UCSD-AML1 (cell line): ENCODE measurements at regions not wholly inside any gene's neighbourhood (a gene's known extent, or its start where the extent isn't known, plus 50 kb on each side); places are given as distances from the start of the nearest gene placed in this dataset.

ENCODE experiments used
- DNase-seq: peaks from one replicate; lab custom pipeline; 2025; ENCODE audit not compliant: unreplicated experiment; lab: John Stamatoyannopoulos, UW

DNA sequence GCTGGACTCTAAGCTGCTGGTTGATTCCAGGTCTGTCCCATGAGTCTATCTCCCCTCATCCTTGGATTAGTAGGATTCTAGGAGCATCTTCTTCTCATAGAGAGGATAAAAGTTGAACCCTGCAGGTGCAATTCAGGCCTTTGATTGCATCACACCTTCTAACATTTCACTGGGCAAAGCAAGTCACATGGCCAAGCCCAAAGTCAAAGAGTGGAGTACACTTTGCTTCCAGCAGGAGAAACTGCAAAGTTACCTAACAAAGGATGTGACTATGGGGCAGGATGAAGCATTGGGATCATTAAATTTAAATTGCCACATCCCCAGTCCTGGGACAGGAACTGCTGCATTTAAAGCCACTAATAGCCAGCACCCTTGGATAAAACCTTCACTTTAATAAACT, 51.0 kb upstream of the EGFLAM start:
- no peak for DNase-seq

DNA sequence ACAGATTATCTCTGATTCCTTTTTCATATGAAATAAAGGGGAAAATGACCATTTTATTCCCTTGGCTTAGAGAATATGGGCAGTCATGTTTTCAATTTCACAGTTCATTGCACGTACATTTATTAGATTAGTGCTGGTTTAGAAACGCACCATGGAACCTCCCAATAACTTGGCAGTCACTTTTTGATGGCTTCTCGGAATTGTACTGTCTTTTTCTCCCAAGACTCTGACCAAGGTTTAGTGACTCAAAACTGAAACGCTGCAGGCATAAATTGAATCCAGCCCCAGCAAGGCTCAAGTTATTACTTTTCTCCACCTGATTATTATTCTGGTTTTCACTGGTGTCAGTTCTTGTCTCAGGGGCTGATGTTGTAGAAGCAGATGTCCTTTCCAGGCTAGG, 55.6 kb upstream of the EGFLAM start:
- DNase-seq = no peak

DNA sequence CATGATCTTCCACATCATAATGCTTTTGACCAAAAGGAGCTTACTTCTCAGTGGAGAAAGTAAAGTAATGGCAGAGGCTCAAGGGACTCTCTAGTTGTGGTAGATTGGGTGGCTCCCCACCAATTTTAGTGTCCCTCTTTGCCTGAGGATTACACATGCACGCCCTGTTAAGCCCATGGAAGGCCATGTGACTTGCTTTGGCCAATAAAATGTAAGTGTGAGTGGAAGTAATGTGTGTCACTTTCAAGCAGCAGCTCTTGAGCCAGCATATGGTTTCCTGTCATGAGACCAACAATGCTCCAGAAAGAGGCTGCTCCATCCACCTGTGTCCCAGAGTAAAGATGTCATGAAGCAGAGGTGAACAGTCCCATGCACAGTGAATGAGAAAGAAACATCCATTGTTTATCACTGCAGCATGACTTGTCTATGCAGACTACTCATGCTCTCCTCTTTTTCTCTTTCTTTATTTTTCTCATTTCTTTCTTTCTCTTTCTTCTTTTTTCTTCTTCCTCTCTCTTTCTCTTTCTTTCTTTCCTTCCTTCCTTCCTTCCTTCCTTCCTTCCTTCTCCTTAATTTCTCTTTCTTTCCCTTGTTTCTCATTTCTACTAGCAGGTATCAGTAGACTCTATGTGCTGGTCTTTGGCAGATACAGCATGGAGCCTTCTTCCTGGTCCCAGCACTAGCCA, 57.3 kb upstream of the EGFLAM start:
- DNase-seq = no peak

DNA sequence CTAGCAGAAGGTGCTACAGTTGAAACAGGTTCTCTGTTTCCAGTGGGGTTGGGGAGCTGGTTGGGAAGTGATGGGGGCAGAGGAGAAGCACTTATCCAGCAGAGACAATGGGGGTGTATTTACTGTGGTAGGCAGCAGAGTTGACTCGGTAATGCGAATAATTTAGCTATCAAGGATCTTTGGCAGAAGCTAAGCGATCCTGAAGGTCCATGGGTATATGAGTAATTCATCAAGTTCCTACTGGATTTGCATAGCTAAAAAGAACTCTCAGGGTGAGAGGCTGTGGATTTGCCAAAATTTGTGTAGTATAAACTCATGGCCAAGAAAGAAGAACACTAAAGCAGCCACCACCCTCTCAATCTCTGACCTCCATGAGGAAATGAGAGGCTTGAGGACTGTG, 61.2 kb upstream of the EGFLAM start:
- no peak for DNase-seq

DNA sequence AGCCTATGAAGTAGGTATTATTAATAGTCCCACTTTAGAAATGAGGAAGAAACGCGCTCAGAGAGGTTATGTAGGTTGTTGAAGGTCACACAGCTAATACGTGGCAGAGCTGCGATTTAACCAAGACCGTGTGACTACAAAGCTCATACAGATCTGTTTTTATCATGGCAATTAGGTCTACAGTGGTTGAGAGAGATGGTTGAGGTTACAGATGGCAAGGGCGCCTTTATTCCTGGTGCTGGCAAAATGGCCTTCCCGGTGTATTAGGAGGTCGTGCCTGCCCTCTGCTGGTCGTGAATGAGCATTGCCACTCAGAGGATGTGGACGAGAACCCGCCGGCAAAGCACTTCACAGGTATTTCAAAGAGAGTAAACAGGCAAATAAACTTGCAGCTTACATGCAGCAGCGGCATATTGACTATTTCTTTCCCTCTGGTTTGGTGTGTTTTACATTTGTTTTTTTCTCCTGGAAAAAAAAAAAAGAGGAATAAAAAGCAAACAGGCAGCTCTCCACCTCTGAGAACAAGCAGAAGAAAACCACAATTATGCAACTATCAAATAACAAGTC, 65.3 kb upstream of the EGFLAM start:
- DNase-seq = peak; percentile 54

DNA sequence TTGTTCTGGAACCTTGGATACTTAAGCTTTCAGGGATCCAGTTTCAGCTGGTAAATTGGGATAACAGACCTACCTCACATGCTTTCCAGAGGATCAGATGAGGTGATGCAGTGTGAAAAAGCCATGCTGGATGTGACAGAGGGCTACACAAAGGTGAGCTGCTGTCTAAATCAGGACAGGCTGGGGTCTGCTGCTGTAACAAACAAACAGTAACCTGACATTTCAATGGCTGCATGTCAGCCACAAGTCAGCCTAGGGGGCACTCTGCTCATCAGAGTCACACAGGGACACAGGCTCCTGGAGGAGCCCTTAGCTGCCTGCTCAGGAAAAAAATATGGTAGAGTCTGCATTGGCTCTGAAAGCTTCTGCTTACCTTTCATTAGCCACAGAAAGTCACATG, 66.7 kb upstream of the EGFLAM start:
- no peak for DNase-seq

DNA sequence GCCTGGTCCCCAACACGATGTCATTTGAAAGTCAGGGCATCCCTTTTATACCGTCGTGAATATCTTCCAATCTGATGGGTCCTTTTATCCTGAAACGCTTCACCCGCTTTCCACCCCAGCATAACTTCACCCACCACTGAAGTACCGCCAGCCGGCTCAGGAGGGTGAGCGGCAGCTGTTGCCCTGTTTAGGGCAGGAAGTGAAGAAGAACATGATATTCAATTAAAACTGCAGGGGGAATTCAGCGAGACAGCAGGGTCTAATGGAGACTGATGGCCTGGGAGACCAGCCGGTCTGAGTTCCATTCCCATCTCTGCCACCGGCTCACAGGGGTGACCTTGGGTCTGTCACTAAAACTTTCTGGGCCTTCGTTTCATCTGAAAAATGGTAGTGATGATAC, 68.2 kb upstream of the EGFLAM start:
- no peak for DNase-seq

DNA sequence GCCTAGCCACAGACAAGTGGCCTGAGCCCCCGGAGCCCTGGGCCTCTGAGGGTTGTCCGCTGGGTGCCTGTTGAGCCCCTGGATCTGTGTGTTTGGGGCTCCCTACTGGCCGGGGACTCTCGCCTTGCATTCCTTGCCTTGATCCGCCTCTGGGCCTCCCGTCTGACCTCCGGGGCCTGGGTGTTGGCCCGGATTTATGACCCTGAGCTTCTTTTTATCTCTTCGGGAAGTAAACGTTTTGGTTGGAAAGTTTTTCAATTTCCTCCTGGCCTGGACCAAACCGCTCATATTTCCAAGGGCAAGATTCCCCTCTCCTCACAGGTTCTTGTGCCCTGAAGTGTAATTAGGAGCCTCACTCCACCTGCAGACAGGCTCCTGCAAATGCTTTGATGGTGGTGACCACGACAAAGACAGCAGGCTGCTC, 69.3 kb upstream of the EGFLAM start:
- DNase-seq = no peak

DNA sequence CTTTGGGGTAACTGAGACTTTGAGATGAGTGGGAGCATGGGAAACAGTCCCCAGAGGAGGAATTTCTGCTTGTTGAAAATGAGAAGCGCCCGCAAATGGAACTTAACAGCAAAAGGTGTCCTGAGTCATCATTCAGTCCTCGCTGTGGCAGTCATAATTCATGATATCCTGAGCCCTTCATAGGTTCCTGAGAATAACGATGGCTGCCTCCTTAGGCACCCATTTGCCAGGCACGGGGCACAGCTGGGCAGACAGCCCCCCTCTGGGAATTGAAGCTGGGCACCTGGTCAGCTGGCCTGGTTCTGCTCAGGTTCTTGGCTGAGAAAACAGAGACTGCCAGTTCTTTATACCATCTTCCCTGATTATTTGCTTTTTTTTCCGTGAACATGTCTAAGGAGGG, 69.8 kb upstream of the EGFLAM start:
- no peak for DNase-seq

DNA sequence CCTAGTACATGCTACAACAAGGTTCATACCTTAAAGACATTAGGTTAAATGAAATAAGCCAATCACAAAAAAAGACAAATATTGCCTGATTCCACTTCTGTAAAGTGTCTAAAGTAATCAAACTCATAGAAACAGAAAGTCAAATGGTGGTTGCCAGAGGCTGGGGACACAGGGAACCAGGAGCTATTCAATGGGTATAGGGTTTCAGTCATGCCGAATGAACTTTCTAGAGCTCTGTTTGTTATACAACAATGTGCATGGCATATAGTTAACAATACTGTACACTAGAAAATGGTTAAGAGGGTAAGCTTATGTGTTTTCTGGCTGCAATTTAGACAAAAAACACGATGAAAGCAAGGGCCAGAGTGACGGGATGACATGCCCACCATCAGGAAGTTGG, 70.8 kb upstream of the EGFLAM start:
- DNase-seq = no peak

DNA sequence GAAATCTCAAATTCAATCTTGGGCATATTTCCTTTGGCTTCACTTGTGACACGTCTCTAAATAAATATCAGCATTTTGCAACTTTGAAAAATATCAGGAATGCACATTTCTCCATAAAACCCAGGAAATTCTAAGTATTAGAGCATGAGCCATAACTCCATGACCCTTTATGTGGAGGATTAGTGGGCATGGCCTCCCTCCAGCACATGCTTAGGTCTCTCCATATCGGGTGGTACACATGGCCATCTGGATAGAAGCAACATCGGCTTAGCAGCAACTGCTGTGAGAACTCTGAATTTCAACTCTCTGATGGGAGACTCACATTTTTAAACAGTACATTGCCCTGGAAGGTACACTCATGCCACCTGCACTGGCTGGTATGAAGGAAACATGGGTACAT, 73.7 kb upstream of the EGFLAM start:
- DNase-seq = no peak

DNA sequence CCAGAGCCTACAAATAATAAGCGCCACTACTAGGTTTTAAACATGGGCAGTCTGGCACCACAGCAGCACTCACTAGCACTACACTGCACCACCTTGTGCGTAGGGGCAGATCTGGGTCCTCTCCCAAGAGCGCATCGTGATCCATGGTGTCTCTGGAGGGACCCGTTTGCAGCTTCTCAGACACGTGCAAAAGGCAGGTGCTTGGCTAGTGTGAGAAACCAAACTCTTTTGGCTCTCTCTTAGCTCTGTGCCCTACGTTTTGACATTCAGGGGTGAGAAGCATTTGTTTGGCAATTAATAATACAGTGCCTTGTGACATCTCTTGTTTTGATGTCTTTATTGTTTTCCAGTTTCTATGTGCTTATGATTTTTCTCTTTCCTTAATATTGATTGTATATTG, 75.4 kb upstream of the EGFLAM start:
- no peak for DNase-seq

DNA sequence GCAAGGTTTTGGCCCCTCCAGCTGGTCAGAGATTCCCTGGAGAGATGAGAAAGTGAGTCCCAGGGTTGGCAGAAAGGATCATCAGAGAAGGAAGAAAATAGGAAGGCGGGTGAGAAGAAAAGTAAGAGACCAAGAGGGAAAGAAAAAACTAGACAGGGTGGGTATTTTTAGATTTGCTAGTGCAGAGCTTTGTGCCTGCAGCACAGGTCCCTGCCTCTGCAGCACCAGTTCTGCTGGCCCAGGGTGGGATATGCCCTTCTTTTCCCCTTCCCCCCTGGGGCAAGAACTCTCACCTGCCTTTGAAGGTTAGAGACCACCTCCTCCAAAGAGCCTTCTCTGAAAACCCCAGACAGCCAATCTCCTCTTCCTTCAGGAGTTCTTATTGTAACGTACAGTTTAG, 90.3 kb upstream of the EGFLAM start:
- no peak for DNase-seq

DNA sequence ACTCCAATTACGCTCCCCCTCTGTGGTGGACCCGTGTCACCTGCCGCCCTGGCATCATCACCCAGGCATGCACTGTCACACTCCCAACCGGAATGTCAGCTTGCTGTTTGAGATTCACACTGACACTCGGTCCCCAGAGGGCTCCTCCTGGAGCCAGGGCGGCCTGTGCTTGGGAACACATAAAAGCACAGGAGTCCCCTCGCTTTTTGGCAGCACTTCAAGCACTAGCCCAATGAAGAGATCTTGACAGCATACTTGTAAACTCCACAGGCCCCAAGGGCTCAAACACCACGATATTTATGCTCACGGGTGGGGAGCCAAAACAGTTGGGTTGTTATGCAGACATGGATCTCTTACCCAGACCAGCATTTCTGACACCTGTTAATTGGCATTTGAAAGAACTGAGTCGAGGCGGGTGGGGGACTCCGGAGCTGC, 90.8 kb upstream of the EGFLAM start:
- DNase-seq = no peak

DNA sequence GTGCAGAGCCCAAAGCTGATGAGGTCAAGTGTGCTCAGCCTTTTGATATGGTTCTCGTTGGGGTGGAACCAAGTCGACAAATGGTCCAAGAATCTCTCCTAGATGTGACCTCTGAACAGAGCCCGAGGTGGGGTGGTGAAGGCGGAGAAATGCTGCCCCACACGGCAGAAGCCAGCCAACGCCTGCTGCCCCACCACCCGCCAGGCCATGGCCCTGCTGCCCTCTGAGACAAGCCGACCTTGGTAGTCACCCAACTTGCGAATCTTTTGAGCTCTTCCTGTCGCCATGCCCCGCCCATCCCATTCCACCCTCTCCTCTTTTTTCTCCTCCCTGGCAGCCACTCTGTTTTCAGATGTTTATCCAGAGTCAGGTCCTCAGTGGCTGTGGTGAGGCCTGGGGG, 91.5 kb upstream of the EGFLAM start:
- no peak for DNase-seq

DNA sequence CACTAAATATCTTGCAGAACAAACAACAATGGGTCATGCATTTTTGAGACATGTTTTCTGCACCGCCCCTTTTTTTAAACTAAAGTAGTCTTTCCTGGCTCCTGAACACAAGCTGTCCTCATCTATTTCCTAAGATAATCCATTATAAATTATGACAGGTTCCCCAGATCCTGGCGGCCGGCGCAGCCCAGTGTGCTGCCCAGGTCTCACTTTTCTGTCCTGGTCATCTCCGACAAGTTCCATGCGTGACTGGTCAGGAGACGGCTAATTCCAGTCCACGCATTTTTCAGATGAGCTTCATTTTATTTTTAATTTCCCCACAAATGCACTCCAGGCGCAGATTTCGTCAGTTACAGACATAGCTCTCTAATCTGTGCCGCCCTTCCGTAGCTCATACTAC, 92.9 kb upstream of the EGFLAM start:
- DNase-seq = no peak

DNA sequence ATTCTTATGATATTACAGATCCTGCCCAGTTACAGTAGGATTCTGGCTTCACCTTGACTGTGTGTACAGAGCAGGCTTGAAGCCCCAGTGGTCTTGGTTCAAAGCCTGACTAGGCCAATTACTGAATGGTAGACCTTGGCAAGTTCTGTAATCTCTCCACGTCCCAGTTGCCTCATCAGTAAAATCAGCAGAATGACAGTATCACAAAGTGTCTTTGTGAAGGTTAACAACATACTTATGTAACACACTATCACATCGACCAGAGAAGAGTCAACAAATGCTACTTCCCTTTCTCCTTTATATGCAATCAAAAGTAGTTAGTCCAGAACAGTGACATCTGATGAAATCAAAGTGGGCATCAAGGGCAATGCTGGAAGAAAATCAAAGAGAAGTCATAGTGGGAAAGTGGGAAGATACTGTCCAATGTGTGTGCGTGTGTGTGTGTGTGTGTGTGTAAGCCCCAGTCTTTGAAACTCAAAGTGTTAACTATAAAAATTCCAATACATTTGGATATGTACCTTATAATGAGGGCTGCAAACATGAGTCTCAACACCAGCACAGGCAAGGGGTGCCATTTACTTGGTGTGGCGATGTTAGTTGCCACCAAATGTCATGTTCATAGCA, 93.5 kb upstream of the EGFLAM start:
- DNase-seq = no peak

DNA sequence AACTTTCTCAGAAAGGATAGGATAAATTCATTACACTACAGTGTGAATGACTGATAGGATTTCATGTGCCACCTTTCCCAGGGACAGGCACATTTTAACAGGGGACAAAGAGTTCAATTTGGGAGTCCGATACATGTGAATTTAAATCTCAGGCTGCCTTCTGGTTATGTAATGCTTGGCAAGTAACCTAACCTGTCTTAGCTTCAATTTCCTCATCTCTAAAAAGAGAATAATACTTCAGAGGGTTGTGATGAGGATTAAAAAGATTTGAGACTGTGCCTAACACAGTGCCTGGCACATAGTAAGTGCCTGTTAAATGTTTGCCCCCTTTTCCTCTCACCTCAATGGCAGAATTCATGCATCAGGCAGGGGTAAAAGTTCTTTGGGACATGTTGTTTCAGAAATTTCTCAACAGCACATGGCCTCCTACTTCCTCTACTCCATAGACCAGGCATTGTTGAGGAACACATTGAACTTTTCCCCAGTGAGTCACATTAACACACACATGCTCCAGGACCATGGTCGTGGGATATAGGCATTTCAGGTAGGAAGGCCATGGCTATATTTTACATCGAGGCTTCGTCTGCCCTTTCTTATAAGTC, 94.6 kb upstream of the EGFLAM start:
- DNase-seq = no peak

DNA sequence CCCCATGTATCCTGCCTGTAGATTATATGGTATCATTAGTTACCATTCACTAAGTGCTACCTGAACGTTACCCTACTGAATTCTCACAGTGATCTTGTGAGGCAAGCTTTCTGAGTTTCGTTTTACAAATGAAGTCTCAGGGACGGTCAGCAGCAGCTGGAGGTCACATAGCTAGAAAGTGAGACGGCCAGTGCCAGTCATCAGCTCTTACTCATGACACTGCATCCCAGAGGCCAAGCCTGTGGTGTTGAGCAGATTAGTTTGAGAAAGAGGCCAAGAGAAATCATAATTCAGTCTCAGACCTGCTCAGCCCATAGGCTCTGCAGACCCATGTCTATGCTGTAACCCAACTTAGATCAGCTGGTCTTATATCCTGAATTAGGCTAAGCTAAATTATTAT, 95.7 kb upstream of the EGFLAM start:
- no peak for DNase-seq

DNA sequence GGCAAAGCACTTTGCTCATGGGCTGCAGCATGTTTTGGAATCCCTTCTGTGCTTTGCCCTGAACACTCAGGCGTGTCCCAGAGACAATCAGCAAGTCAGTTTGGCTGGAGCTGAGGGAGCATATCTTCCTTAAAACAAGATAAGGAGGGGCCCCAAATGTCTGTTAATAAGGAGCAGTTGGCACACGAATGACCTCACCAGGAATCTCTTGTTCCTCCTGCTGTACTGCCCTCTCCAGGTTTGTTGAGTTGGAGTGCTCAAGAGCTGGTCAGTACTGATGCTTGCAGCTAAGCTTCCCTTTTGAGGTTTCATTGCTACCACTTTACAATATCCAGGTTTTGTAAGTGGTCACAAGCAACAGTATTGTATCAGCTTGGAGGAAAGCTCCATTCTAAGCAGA, 101.3 kb upstream of the EGFLAM start:
- no peak for DNase-seq

DNA sequence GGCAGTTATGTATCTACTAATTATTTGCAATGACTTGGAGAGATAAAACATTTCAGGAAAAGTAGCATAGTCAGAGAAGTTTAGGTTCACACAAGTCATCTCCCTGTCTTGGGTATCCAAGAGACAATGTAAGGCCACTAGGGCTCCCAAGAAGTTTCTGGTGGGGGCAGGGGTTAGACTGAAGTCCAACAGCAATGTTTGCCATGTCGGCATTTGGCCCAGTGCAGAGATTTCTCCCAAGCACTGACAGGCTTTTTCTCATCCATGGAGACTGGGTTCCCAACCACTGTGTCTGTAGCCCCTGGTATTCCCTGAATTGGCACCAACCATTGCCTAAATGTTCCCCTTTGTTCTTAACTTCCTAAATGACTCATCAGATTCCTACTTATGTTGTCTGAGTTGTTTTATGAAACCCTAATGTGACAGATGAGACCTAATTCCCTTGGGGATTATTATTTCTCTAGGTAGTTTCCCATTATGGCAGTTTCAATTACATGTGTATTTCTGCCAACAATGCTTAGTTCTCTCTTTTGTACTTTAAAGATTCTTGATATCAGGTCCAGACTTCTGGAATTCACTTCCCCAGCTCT, 103.6 kb upstream of the EGFLAM start:
- no peak for DNase-seq

DNA sequence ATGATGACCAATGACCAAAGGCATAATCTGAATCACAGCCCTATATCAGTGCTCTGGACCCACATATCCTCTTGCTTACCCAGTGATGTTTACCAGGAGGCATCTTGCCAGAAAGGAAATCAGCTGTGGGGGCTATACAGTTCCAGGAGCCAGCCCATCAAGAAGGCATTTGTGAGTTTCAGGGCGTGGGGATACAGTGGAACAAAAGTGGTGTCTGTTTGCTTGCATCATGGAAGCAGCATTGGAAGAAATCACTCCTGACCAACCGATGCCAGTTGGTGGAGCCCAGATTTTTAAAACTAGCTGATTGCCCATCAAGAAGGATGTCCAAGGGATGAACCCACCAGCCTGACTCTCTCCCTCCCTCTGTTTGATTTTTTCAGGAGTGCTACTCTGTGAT, 106.5 kb upstream of the EGFLAM start:
- no peak for DNase-seq
